ENCODE measurements at regions not wholly inside any gene's neighbourhood (a gene's known extent, or its start where the extent isn't known, plus 50 kb on each side); places are given as distances from the start of the nearest gene placed in this dataset.

DNA sequence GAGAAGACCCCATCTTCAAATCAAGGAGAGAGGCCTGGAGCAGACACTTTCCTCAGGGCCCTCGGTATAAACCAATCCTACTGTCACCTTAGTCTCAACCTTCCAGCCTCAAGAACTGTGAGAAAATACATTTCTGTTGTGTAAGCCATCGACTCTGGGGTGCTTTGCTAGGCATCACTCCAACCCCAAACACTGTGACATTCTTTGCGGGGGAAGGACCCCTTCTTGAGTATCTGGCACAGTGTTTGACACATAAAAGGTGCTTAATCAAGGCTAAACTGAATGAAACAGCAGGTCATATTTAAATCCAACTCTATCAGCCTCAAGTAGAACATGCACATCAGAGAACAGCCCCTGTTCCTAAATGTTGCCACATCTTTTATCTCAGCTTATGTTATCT, 558.1 kb downstream of the INSC start:
- TF ChIP-seq, protein P1, sequence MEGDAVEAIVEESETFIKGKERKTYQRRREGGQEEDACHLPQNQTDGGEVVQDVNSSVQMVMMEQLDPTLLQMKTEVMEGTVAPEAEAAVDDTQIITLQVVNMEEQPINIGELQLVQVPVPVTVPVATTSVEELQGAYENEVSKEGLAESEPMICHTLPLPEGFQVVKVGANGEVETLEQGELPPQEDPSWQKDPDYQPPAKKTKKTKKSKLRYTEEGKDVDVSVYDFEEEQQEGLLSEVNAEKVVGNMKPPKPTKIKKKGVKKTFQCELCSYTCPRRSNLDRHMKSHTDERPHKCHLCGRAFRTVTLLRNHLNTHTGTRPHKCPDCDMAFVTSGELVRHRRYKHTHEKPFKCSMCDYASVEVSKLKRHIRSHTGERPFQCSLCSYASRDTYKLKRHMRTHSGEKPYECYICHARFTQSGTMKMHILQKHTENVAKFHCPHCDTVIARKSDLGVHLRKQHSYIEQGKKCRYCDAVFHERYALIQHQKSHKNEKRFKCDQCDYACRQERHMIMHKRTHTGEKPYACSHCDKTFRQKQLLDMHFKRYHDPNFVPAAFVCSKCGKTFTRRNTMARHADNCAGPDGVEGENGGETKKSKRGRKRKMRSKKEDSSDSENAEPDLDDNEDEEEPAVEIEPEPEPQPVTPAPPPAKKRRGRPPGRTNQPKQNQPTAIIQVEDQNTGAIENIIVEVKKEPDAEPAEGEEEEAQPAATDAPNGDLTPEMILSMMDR (conservative IDR thresholded peaks at IDR 0.05) = no peak
- TF ChIP-seq ZFX (IDR thresholded peaks at IDR 0.05) = no peak
